NT2/D1 (cell line): ENCODE measurements at regions not wholly inside any gene's neighbourhood (a gene's known extent, or its start where the extent isn't known, plus 50 kb on each side); places are given as distances from the start of the nearest gene placed in this dataset.

Experiments
- DNase-seq: peaks from one replicate; pipeline ENCODE4 v3.0.0-alpha.2; 2011; ENCODE audit warnings: low read depth, low spot score
- H3K27me3 ChIP-seq: 2 replicates; pipeline ENCODE4 v1.6.0; 2011; ENCODE audit warnings: mild to moderate bottlenecking; ENCODE audit not compliant: insufficient read length, insufficient read depth
- H3K36me3 ChIP-seq: 2 replicates; pipeline ENCODE4 v1.6.1; 2011; ENCODE audit warnings: mild to moderate bottlenecking, low read length, mixed read lengths; ENCODE audit not compliant: insufficient read depth, insufficient read length
- H3K4me1 ChIP-seq: 2 replicates; pipeline ENCODE4 v1.5.1; 2011; ENCODE audit not compliant: insufficient read depth, insufficient read length
- H3K4me3 ChIP-seq: 2 replicates; pipeline ENCODE4 v1.5.1; 2011; ENCODE audit warnings: low read depth; ENCODE audit not compliant: insufficient read length
- H3K9ac ChIP-seq: 2 replicates; pipeline ENCODE4 v1.6.0; 2011; ENCODE audit warnings: low read depth; ENCODE audit not compliant: insufficient read length
- H3K9me3 ChIP-seq: 2 replicates; pipeline ENCODE4 v1.5.1; 2011; ENCODE audit warnings: mild to moderate bottlenecking, low read length; ENCODE audit not compliant: insufficient read depth
- SUZ12 ChIP-seq: IDR thresholded peaks from 2 replicates; pipeline ENCODE4 v1.6.1; 2011; ENCODE audit not compliant: insufficient read length, insufficient read depth; ENCODE audit errors: extremely low read depth
- YY1 ChIP-seq: IDR thresholded peaks from 2 replicates; pipeline ENCODE4 v1.6.1; 2011; ENCODE audit not compliant: insufficient read length, insufficient read depth
- ZNF274 ChIP-seq: IDR thresholded peaks from 2 replicates; pipeline ENCODE4 v1.6.1; 2011; ENCODE audit warnings: mild to moderate bottlenecking, low read depth, low read length

DNA sequence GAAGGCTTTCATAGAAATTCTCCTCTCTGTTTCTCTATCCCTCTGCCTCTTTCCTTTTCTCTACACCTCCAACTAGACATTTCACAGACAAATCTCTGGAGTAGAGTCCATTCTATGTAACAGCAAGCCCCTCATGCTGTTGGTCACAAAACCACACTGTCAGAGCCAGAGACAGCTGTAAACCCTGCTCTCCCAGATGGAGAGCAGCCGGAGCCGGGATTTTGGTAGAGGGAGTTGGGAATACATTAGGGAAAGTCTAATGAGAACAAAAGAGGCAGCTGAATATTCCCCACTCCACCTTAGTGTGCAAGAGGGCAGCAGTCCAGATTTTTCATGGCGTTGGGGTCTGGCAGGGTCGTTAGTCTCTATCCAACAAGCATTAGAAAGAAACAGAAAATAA, 68.3 kb upstream of the EDN1 start:
- H3K9me3 ChIP-seq: no peaks in the 10 kb centered on the region
- H3K4me1 ChIP-seq: no peaks in the 10 kb centered on the region
- no peaks in the 10 kb centered on the region for H3K27me3 ChIP-seq
- no peak overlapping the region for H3K9ac ChIP-seq
- H3K36me3 ChIP-seq: no peaks in the 10 kb centered on the region
- H3K4me3 ChIP-seq: no peak overlapping the region
- DNase-seq: no peak
- TF ChIP-seq YY1 (no peak), ZNF274 (no peak), SUZ12 (no peak)

DNA sequence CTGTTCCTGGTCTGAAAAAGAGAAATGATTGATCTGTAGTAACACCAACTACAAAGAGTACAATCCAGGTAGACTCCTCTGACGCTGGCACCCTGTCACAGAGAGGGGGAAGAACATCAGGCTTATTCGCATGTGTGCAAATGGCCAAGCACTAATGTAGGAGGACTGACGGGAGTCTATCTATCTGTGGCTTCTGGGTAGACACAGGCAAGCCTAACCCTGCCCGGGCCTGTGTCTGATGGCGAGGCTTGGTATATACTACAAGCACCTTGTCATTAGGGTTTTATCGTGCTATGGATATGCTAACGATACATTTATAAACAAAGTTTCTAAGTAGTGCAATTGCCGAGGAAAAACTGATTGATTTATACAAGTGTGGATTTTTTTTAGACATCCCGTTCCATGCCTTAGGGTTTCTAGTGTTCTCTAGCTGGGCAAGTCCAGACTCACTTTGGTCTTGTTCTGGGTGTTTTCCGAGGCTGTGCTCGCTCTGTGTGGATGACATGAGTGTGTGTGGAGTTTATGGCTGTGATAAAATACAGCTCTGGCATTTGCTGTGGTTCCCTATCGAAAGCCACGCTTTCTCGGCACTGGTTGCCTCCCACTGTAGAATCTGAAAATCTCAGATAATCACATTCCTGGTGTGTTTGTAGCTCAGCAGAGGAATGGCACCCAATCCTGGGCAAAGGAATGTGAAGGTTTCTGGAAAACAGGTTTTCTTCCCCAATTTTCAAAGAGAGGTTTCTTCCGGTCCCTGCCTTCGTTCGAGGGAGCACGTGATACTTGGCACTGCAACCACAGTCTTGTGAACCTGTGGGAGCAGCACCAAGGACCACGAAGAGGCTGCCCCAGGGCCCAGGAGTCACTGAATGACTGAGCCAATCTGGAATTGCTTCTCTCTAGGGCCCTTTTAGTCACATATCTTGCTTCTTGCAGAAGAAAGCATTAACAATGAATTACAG, 67.5 kb upstream of the EDN1 start:
- Histone ChIP-seq H3K4me1 (no peaks in the 10 kb centered on the region), H3K27me3 (no peaks in the 10 kb centered on the region), H3K4me3 (no peak overlapping the region), H3K9ac (no peak overlapping the region), H3K36me3 (no peaks in the 10 kb centered on the region), H3K9me3 (no peaks in the 10 kb centered on the region)
- TF ChIP-seq ZNF274: no peak
- TF ChIP-seq SUZ12: no peak
- TF ChIP-seq YY1: no peak
- no peak for DNase-seq

GRCh38 chr6:12223383-12223782, 66.8 kb upstream of the EDN1 start:
- Histone ChIP-seq H3K4me3 (no peak overlapping the region), H3K9me3 (no peaks in the 10 kb centered on the region), H3K4me1 (no peaks in the 10 kb centered on the region), H3K36me3 (no peaks in the 10 kb centered on the region), H3K27me3 (no peaks in the 10 kb centered on the region), H3K9ac (no peak overlapping the region)
- DNase-seq: no peak
- TF ChIP-seq ZNF274 (no peak), YY1 (no peak), SUZ12 (no peak)

DNA sequence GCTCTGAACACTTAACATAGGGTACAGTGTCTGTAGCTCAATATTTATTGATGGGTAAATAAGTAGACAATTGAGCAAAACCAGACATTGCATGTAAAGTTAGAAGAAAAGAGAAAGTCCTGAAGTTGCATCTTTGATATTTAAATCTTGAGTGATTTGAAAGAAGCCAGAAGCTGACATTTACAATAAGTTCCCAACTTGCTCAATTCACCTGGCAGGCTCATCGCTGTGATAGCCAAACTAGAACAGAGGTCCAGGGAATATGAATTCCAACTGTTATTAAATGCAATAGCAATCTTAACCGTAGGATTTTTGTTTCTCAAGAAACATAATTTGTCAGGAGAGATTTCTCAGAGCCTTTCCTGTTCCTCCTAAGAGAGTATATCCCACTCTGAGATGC, 65.9 kb upstream of the EDN1 start:
- H3K36me3 ChIP-seq: no peaks in the 10 kb centered on the region
- H3K9ac ChIP-seq: no peak overlapping the region
- no peak for DNase-seq
- TF ChIP-seq YY1: no peak
- no peaks in the 10 kb centered on the region for H3K9me3 ChIP-seq
- H3K4me3 ChIP-seq: no peak overlapping the region
- H3K27me3 ChIP-seq: no peaks in the 10 kb centered on the region
- no peaks in the 10 kb centered on the region for H3K4me1 ChIP-seq

- DNase-seq: no peak
- TF ChIP-seq SUZ12: no peak
- no peak for TF ChIP-seq YY1
- no peak for TF ChIP-seq ZNF274
- Histone ChIP-seq H3K9me3 (no peaks in the 10 kb centered on the region), H3K4me1 (no peaks in the 10 kb centered on the region), H3K4me3 (no peak overlapping the region), H3K27me3 (no peaks in the 10 kb centered on the region), H3K36me3 (no peaks in the 10 kb centered on the region), H3K9ac (no peak overlapping the region)
Measured at GRCh38 chr6:12228447-12229146, 61.6 kb upstream of the EDN1 start.

DNA sequence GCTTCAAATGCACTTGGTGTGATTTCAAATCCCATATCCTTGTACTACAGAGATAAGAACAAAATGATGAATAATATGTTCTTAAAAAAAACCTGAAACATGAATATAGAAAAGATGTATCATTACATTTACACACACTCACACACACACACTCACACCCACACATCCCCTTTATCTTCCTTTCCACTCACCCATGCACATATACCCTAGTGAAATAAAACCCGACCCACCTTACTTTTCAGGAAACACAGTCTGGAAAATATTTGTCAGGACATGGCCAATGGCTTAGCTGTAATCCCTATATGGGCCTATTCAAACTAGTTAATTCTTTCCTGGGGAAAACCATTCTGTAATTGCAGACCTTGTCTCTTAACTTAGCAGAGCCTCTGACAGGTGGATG, 60.8 kb upstream of the EDN1 start:
- TF ChIP-seq ZNF274: no peak
- TF ChIP-seq YY1: no peak
- no peak for TF ChIP-seq SUZ12
- Histone ChIP-seq H3K4me1 (no peaks in the 10 kb centered on the region), H3K27me3 (no peaks in the 10 kb centered on the region), H3K9ac (no peak overlapping the region), H3K9me3 (no peaks in the 10 kb centered on the region), H3K4me3 (no peak overlapping the region), H3K36me3 (no peaks in the 10 kb centered on the region)
- DNase-seq: no peak

DNA sequence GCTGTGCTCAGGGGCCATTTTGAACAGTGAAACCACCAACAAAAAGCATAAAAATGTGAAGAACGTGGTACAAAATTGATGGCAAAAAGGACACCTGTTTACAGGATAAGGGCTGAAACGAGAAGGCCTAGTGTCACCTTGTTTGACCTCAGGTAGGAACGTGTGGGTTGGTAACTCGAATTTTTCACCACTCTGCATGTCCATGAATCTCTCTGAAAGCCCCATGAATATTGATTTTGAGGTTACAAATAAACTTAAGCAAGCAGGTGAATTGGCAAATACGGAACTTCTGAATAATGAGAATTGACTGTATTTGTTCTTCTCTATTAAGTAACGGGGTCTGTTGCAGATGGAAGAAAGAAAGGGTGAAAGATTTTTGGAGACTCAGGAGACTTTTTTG, 59.6 kb upstream of the EDN1 start:
- no peaks in the 10 kb centered on the region for H3K36me3 ChIP-seq
- no peak overlapping the region for H3K9ac ChIP-seq
- H3K4me1 ChIP-seq: no peaks in the 10 kb centered on the region
- no peak for TF ChIP-seq ZNF274
- no peak for TF ChIP-seq YY1
- TF ChIP-seq SUZ12: no peak
- no peaks in the 10 kb centered on the region for H3K9me3 ChIP-seq
- no peaks in the 10 kb centered on the region for H3K27me3 ChIP-seq
- DNase-seq: no peak
- H3K4me3 ChIP-seq: no peak overlapping the region
